ELF-1 (cell line): ENCODE measurements at regions not wholly inside any gene's neighbourhood (a gene's known extent, or its start where the extent isn't known, plus 50 kb on each side); places are given as distances from the start of the nearest gene placed in this dataset.
"Not testable (repeated sequence)": the region's sequence is repeated elsewhere in the genome, so short reads cannot be mapped to it uniquely, and the experiment has no call there.

Experiments used
- DNase-seq: peaks from one replicate; pipeline ENCODE4 v3.0.0-alpha.2; 2016; ENCODE audit warnings: low read depth, low spot score

DNA sequence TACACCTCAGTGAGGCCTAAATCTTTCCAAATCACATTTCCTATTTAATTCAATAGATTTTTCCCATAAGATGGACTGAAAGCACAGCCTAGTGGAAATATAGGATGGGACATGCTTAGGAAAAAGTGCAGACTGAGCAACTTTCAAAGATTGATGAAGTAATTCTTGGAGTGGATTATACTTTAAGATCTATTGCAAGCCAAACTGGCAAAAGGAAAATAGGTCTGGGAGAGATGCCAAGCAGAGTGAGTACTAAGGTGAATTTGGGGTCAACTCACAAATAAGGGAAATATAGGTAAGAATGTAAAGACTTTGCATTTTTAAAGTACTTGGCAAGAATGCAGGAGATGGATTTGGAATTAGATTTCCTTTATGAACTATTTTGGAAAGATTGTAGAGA, 170.2 kb upstream of the FOXG1 start:
- no peak for DNase-seq

- DNase-seq = no peak
Observed at GRCh38 chr14:28599191-28599590, 167.4 kb upstream of the FOXG1 start.

GRCh38 chr14:28599605-28600004, 167.0 kb upstream of the FOXG1 start:
- DNase-seq = no peak

DNA sequence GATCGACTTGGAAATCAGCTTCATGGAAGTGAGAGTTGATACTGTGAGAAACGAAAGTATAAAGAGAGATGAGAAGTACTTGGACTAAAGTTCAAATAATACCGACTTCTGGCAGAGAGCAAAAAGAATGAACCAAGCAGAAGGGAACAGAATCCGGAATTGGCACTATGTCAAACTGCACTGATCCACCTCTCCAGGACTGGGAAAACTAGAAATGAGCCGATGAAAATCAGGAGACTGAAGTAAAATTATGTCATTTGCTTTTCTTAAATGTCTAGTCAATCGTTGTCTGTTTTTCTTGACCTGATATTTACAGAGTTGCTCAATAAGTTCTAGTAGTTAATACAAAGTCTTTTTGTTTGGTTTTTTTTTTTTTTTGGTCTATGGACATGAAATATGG, 163.0 kb upstream of the FOXG1 start:
- DNase-seq = no peak

DNA sequence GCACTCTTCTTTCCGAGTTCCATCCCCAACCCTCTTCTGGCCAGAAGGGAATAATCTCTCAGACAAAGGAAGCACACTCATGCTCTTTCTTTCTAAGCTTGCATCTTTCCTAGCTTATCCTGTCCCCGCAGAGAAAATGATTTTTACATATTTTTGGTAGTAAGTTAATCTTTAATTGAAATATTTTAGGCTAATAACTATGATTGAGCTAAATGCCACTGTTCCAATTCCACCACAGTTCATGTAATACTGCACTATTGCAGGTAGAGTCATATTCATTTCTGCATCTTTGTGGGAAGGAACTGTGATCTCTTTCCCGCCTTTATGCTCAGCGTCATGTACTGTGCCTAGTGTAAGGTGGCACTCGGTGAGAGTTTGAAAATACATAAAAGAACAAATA, 158.9 kb upstream of the FOXG1 start:
- DNase-seq = no peak

DNA sequence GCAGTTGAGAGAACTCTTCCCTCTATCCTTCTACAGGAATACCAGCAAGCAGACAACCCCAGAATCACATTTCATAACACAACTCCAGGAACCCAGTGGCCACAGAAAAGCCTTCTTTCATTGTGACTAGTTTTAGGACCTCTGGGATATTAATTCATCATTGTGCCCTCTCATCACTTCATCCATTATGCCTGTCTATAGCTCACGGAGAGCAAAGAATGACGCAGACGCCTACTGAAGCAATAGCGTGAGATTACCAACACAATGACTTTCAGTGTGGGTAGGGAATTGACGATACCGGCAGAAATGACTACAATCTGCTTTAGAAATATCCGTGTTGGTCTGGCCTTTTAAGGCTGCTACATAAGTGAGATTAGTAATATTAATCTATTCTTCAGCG, 158.1 kb upstream of the FOXG1 start:
- no peak for DNase-seq

GRCh38 chr14:28608851-28609828, 157.4 kb upstream of the FOXG1 start:
- peak; percentile 68 for DNase-seq

DNA sequence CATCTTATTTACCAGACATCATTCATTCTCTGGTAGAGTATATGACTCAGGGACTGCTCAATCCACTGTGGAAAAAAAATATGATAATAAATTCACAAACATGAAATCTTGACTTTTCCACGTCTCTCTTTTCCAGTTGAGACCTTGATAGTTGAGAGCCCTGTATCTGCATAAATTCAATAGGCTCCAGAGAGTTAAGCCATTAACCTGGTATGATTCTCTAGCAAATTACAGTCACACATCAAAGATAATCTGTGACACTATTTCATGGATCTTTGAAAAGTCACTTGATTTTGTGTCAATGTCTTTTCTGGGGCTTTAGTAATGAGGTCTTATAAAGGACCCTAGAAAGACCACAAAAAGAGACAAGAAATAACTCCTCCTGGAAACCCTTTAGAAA, 154.2 kb upstream of the FOXG1 start:
- DNase-seq = no peak

DNA sequence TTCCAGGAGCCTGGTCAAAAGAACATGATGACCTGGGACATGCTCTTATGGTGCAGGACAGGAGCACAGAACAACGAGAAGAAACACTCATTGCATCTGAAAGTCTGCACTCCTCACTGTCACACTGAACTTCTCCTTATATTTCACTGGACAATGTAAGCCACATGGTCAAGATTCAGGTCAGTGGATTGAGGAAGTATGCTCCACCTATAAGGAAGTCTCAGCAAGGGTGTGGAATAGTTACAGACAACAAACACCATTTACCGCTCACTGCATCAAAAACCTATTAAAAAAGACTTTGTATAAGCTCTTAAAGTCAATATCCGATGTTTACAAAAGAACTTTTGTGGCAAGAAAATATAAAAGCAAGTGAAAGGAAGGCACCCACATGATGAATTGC, 153.1 kb upstream of the FOXG1 start:
- DNase-seq = no peak

DNA sequence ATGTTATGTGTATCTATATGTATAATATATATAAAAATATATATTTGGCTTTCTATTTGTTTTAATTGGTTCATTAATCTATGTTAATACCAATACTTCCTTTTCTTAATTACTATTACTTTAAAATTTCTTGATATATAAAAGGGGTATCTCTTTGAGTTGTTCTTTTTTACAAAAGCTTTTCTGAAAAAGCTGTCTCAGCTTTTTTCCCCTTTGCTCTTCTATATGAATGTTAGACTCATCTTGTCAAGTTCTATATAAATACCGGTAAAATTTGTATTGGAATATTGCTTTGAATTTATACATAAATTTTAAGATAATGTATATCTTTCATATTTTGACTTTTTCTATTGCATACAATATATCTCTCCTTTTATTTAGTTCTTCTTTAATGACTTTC, 139.8 kb upstream of the FOXG1 start:
- no peak for DNase-seq

DNA sequence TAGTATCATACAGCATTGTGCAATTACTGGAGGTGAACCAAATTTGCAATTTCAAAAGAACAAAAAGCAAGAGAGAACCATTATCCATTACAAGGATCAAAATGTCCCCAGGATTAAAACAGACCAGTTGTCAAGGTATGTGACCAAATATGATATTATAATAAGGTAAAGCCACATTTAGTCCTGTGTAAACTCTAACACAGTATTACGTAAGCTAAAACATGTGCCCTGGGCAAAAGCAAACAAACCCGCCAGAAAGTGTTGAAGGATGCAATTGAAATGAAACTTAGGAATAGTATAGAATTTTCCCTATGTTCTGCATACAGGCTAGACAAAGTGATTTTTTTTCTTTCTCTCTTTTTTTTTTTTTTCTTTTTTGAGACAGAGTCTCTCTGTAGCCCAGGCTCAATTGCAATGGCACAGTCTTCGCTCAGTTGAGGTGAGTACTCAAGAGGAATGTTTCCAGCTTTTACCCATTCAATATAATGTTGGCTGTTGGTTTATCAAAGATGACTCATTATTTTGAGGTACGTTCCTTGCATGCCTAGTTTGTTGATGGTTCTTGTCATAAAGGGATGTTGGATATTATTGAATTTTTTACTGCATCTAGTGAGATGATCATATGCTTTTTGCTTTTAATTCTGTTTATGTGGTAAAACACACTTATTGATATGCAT, 137.1 kb upstream of the FOXG1 start:
- no peak for DNase-seq

DNA sequence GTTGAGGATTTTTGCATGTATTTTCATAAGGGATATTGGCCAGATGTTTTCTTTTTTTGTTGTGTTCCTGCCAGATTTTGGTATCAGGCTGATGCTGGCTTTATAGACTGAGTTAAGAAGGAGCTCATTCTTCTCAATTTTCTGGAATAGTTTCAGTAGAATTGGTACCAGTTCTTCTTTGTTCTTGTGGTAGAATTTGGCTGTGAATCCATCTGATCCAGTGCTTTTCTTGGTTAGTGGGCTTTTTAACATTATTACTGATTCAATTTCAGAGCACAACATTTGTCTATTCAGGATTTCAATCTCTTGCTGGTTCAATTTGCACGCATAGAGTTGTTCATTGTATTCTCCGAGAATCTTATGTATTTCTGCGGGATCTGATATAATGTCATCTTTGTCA, 136.5 kb upstream of the FOXG1 start:
- DNase-seq = no peak

DNA sequence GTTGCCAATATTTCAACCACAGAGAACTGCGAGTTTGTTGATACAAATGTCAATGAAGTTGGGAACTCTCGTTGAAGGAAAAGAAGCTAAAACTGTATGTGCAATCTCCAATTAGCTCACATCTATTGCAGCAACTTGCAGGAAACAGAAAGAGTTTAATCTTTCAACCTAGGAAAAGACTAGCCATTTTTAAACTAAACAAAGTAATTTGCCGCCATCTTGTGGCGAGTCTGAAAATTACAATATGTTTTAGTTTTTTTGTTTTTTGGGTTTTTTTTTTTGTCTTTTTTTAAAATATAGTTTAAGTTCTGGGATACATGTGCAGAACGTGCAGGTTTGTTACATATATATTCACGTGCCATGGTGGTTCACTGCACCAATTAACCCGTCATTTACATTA, 131.2 kb upstream of the FOXG1 start:
- DNase-seq = no peak

DNA sequence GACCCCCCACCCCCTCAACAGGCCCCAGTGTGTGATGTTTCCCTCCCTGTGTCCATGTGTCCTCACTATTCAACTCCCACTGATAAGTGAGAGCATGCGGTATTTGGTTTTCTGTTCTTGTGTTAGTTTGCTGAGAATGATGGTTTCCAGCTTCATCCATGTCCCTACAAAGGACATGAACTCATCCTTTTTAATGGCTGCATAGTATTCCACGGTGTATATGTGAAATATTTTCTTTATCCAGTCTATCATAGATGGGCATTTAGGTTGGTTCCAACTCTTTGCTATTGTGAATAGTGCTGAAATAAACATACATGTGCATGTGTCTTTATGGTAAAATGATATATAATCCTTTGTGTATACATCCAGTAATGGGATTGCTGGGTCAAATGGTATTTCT, 130.8 kb upstream of the FOXG1 start:
- not testable (repeated sequence) for DNase-seq

- not testable (repeated sequence) for DNase-seq
Observed at GRCh38 chr14:28641189-28641588, 125.4 kb upstream of the FOXG1 start.

DNA sequence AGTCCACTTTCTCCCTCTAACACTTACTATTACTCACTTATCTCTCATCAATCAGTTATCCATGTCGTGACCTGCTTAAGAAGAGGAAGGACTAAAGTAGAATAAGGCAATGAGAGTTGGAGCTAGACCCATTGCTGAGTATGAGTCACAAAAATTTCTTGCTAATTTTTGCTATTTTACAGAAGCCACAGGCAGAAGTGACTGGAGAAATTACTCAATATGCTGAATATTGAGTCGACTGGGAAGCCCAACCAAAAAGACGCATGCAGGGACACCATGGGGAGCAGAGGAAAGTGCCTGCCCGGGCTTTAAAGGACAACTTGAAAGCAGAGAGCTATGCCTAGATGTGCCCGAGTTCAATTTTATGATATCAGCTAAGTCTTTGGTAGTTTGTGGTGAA, 115.4 kb upstream of the FOXG1 start:
- DNase-seq = peak; percentile 22

GRCh38 chr14:28652782-28653181, 113.8 kb upstream of the FOXG1 start:
- DNase-seq = no peak

GRCh38 chr14:28653521-28653920, 113.1 kb upstream of the FOXG1 start:
- no peak for DNase-seq

- no peak for DNase-seq
Observed at GRCh38 chr14:28656704-28657255, 109.8 kb upstream of the FOXG1 start.

DNA sequence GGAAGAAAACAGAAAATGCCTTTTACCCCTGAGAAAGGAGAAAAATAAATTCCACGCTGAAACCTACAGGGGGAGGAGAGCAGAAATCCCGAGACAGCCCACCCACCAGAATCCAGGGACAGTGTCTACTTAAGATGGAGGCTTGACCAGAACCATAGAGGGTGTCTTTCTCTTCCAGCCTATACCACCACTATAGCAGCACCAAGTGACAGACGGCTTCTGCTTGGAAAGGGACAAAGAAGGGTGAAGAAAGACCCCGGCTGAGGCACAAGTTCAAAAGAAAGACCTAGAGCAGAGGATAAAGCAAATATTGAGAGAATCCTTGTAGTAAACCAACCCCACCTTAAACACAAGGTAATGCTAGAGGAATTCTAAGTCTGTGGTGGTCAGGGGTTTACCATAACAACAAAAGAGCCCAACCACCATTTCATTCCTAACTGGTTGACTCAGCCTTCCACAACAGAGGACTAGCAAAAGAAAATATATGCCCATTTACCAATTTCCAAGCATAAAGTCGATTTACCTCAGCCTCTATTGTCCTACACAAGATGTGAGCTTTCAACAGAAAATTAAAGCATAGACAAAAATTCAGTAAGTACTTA, 105.3 kb upstream of the FOXG1 start:
- peak; percentile 93 for DNase-seq

DNA sequence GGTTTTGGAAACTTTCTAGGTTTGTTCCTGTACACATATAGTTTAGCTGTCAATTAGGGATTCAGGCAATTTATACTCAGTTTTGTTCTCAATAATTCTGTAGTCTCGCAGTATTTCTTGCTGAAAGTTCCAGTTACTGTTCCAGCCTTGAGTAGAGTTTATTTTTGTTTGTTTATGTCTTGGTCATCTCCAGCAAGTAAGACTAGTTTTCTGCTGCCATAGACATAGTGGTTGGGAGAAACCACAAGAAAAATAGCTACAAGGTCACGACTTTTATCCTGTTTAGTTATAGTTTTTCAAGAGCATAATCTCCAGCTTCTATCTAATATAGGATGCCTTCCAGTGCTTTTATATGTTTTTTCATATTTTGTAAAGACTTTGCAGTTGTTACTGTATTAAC, 99.6 kb upstream of the FOXG1 start:
- DNase-seq = no peak

DNA sequence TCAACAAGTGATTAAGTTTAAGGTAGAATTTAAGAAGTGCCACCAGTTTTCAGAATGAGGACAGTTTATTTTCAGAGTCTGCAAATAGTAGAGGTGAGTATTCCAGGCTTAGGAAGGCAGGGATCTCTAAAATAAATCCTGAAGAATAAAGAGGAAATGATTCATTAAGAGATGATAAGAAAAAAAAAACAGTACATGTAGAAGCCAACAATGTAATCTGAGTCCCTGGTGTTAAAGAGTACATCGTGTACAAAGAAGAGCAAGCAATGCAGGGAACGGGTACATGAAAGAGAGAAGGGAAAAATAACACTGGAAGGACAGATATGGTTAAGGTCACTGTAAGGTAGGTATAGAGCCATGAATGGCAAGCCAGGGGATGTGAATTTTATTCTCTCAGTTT, 95.2 kb upstream of the FOXG1 start:
- no peak for DNase-seq
